C4-2B (cell line): ENCODE measurements at regions not wholly inside any gene's neighbourhood (a gene's known extent, or its start where the extent isn't known, plus 50 kb on each side); places are given as distances from the start of the nearest gene placed in this dataset.

Source experiments
- ZFX ChIP-seq: fragments of 450-650 bp; IDR thresholded peaks from 2 replicates; pipeline ENCODE4 v1.6.1; 2017
- TF ChIP-seq, protein P1 (sequence below): fragments of 450-650 bp; conservative IDR thresholded peaks from 2 replicates; pipeline ENCODE4 v1.5.1; 2017; ENCODE audit warnings: mild to moderate bottlenecking

DNA sequence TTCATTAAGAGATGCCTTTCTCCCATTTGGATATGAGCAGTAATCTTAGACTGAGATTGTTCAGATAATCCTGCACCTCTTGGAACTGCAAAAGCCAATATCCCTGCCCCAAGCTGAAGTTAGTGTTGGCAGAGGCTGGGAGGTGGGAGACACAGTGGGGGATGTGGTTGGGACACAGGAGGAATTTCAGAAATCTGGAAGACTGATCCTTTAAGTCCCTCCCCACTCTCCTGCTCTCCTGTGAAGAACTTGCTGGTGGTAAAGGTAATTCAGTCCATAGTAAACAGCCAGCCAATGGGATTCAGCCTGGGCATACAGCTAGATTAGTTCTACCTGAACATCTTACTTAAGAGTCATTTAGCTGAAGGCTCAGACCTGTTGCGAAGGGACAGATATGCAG, 50.0 kb upstream of the TMEM178A start:
- TF ChIP-seq, protein P1, sequence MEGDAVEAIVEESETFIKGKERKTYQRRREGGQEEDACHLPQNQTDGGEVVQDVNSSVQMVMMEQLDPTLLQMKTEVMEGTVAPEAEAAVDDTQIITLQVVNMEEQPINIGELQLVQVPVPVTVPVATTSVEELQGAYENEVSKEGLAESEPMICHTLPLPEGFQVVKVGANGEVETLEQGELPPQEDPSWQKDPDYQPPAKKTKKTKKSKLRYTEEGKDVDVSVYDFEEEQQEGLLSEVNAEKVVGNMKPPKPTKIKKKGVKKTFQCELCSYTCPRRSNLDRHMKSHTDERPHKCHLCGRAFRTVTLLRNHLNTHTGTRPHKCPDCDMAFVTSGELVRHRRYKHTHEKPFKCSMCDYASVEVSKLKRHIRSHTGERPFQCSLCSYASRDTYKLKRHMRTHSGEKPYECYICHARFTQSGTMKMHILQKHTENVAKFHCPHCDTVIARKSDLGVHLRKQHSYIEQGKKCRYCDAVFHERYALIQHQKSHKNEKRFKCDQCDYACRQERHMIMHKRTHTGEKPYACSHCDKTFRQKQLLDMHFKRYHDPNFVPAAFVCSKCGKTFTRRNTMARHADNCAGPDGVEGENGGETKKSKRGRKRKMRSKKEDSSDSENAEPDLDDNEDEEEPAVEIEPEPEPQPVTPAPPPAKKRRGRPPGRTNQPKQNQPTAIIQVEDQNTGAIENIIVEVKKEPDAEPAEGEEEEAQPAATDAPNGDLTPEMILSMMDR = no peak
- no peak for TF ChIP-seq ZFX
